Stimulated activated naive CD8-positive, alpha-beta T cell treated with anti-CD3 and anti-CD28 coated beads, Interleukin-15, Interleukin-2, amounts not matched to agents 100 ng/mL and 50 ng/mL, for 24 hours (primary cell): ENCODE measurements at regions not wholly inside any gene's neighbourhood (a gene's known extent, or its start where the extent isn't known, plus 50 kb on each side); places are given as distances from the start of the nearest gene placed in this dataset.
A peak's percentile ranks its signal among the peaks of the same experiment; 100 is the strongest.
"Not testable (repeated sequence)": the region's sequence is repeated elsewhere in the genome, so short reads cannot be mapped to it uniquely, and the experiment has no call there.

Experiments used
- H3K27ac Mint-ChIP-seq: one replicate; pipeline ENCODE4 v1.8.0; 2021; ENCODE audit warnings: mild to moderate bottlenecking, mixed read lengths
- H3K27me3 Mint-ChIP-seq: one replicate; pipeline ENCODE4 v1.8.0; 2021; ENCODE audit warnings: mixed read lengths
- H3K36me3 Mint-ChIP-seq: one replicate; pipeline ENCODE4 v1.8.0; 2021; ENCODE audit warnings: low read depth, mixed read lengths
- H3K4me1 Mint-ChIP-seq: one replicate; pipeline ENCODE4 v1.8.0; 2021; ENCODE audit warnings: low read depth, mixed read lengths
- H3K4me3 Mint-ChIP-seq: one replicate; pipeline ENCODE4 v1.8.0; 2021; ENCODE audit warnings: mild to moderate bottlenecking, mixed read lengths
- H3K9me3 Mint-ChIP-seq: one replicate; pipeline ENCODE4 v1.8.0; 2021; ENCODE audit warnings: mixed read lengths

DNA sequence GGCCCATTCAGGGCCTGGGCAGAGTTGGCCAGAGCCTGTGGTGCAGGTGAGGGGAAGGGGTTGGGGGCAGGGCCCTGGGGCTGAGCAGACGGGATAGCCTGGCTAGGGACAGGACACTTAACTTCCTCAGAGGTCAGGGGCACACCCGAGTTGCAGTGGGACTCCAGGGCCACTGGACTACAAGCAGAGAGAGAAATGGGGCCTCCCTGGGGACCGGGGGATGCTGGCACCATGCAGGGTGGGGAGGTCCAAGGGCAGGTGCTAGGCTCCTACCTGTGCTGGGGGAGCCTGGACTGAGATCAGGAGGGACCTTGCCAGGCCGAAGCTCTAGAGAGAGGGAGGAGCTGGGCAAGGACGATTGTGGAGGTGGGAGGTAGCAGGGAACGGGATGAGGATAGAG, 222.3 kb downstream of the TMEM121 start:
- not testable (repeated sequence) for H3K27ac Mint-ChIP-seq, H3K9me3 Mint-ChIP-seq

DNA sequence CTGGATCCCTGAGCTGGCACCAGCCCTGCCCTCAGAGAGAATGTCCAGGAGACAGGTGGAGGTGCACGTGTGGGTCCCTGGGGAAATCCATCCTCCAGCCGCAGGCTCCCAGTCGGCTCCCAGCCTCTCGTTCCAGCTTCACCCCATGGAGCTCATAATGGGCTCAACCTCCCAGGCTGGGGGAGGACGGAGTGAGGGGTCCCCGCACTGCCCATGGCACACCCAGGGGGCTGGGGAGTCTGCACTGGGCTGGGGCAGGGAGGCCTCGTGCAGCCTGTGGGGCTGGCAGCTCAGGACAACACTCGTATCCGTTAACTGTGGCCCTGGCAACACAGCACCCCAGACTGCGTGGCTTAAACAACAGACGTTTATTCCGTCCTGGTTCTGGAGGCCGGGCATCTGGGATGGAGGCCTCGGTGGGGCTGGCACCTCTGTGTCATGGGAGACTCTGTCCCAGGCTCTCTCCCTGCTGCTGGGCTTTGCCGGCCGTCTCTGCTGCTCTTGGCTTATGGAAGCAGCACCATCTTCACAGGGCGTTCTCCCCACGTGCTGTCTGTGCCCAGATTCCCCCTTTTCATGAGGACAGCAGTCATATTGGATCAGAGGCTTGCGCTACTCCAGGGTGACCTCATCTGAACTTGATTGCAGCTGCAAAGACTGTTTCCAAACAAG, 223.6 kb downstream of the TMEM121 start:
- H3K27me3 Mint-ChIP-seq, H3K36me3 Mint-ChIP-seq, H3K9me3 Mint-ChIP-seq, H3K4me3 Mint-ChIP-seq, H3K4me1 Mint-ChIP-seq, H3K27ac Mint-ChIP-seq: not testable (repeated sequence)

More for the DNA sequence above, 222.3 kb downstream of the TMEM121 start:
- H3K36me3 Mint-ChIP-seq, H3K27me3 Mint-ChIP-seq, H3K4me1 Mint-ChIP-seq, H3K4me3 Mint-ChIP-seq: not testable (repeated sequence)

DNA sequence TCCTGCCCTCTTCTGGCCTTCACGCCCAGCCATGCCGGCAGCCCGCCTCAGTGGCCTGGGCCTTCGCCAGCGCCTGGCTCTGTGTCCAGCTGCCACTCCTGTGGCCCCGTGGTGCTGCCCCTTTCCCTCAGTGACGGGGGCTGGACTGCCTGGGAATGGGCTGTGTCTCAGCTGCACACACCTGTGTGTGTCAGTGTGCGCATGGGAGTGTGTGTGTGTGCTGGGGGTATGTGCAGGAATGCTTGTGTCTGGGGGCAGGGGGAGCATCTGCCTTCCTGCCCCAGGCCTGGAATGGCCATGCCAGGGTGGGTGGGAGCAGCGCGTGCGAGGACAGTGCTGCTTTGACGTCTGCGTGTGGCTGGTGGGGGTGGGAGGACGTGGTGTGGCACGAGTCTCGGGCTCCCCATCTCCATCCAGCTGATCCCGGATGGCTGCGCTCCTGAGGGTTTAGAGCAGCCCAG, 224.9 kb downstream of the TMEM121 start:
- not testable (repeated sequence) for H3K4me3 Mint-ChIP-seq, H3K9me3 Mint-ChIP-seq, H3K27ac Mint-ChIP-seq, H3K36me3 Mint-ChIP-seq, H3K27me3 Mint-ChIP-seq, H3K4me1 Mint-ChIP-seq

DNA sequence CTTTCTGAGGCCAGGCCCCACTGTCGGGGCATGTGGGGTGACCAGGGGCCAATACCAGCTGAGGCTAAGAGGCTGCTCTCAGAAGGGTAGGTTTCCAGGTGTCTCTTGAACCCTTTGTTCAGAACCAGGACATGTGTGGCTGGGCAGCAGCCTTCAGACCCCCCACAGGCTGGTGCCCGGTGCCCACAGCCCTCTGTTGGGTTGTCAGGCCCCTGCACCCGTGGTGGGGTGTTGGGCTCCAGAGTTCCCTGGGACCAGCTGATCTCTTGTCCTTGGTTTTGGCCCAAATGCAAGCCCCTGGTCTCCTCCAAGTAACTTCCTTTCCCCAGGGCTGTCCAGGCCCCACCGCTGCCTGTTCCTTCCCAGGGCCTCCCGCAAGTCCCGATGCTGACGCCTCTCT, 226.0 kb downstream of the TMEM121 start:
- not testable (repeated sequence) for H3K27ac Mint-ChIP-seq, H3K4me3 Mint-ChIP-seq, H3K27me3 Mint-ChIP-seq, H3K4me1 Mint-ChIP-seq, H3K9me3 Mint-ChIP-seq, H3K36me3 Mint-ChIP-seq

DNA sequence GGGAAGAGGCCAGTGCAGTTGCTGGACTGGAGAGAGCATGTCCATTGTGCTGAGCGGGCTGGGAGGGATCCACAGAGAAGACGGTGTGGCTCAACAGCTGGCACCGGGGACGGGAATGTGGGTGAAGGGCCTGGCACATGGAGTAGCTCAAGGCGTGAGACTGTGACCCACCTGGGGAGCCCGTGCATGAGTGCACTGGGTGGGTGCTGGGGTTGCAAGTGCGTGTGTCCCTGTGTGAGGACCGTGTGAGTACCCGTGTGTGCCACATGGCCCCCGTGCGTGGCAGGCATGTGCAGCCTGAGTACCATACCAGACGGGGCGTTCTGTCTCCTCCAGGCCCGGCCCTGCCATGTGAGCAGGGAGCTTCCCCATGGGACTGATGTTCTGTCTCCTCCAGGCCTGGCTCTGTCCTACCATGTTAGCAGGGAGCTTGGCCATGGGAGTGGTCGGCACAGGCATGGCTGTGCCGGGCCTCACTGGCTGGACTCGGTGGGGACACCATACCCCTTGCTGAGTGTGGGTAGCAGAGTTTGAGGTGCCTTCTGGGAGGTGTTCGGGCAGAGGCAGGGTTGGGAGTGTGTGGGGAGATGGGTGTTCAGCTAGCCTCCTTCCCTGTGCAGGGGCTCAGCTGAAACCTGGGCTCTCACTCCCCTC, 234.4 kb downstream of the TMEM121 start:
- H3K27ac Mint-ChIP-seq, result no peak overlapping the region
- H3K27me3 Mint-ChIP-seq, result peaks cover 5% of the 10 kb centered on the region
- H3K4me1 Mint-ChIP-seq, result no peaks in the 10 kb centered on the region
- H3K4me3 Mint-ChIP-seq, result no peak overlapping the region
- no peaks in the 10 kb centered on the region for H3K36me3 Mint-ChIP-seq
- peaks cover 8% of the 10 kb centered on the region for H3K9me3 Mint-ChIP-seq

DNA sequence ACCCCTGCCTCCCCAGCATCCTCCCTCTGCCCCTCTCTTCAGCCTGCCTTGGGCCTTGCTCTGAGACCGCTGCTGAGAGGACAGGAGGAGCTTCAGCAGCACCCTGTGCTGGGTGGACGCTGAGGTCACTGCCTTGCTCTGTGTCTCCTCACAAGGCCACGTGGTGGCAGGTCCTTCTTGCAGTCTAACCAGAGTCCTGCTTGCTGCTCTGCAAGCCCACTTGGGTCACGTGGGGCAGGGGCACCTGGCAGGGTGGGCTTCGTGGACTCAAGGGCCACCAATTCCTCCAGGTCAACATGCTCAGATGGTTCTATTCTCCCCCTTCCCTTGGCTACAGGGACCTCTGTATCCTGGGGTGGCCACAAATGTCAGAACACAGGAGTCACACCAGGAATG, 235.0 kb downstream of the TMEM121 start:
- H3K4me3 Mint-ChIP-seq, H3K4me1 Mint-ChIP-seq, H3K9me3 Mint-ChIP-seq, H3K27me3 Mint-ChIP-seq, H3K36me3 Mint-ChIP-seq, H3K27ac Mint-ChIP-seq: not testable (repeated sequence)

DNA sequence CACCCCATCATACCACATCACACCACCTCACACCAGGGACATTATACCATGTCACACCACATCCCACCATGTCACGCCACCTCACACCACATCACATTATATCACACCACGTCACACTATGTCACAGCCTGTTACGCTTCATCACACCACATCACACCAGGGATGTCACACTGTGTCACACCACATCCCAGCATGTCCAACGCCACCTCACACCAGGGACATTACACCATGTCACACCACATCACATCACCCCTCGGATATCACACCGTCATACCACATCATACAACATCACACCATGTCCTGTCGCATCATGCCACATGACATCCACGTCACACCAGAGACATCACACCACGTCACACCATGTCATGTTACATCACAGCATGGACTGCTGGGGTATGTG, 235.5 kb downstream of the TMEM121 start:
- H3K4me1 Mint-ChIP-seq, result no peaks in the 10 kb centered on the region
- no peak overlapping the region for H3K4me3 Mint-ChIP-seq
- peaks cover 5% of the 10 kb centered on the region for H3K27me3 Mint-ChIP-seq
- H3K9me3 Mint-ChIP-seq, result peaks cover 8% of the 10 kb centered on the region
- H3K36me3 Mint-ChIP-seq, result no peaks in the 10 kb centered on the region
- peak overlapping the region; percentile 4 for H3K27ac Mint-ChIP-seq

DNA sequence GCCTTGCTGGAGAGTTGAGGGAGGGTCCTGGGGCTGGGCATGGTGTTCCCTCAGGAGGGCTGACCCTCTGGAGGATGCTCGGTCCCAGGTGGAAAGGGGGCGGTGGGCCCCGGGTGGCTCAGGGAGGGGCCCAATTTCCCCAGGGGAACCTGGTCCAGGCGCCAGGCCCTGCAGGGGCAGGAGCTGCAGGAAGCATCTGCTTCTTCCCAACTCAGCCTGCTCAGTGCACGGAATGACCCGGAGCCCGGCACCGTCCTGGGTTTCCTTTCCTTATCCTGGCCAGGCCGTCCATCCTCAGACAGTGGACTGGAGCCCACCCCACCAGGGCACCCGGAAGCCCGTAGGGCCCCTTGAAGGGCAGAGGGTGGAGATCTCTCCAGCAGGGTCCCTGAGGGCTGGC, 235.9 kb downstream of the TMEM121 start:
- not testable (repeated sequence) for H3K4me1 Mint-ChIP-seq, H3K36me3 Mint-ChIP-seq, H3K4me3 Mint-ChIP-seq, H3K27ac Mint-ChIP-seq, H3K27me3 Mint-ChIP-seq, H3K9me3 Mint-ChIP-seq

DNA sequence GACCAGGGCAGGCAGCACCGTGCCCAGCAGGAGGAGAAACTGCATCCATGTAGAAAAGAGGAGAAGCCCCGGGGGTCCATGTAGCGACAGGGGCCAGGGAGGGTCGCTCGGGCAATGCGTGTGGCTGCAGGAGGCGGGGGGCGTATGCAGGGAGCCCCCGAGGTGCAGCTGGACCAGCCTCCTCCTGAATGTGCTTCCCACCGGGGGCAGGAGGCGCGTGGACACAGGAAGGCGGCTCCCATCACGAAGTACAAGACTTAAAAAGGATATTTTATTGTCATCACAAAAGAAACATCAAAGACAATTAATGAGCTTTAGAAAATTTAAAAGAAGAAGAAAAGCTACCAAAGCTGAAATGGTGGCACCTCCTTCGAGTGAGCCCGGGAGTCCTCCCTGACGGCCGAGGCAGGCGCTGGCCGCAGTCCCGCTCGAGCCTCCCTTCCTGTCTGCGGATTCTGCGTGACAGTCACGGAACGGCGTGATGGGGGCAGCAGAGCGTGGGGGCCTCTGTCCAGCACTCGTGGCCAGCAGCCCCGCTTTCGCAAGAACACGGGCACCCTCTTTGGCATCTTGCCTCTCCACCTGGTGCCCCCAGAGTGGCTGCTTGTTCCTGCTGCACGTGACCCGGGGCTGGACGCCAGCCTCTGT, 238.0 kb downstream of the TMEM121 start:
- H3K4me1 Mint-ChIP-seq, H3K4me3 Mint-ChIP-seq, H3K27ac Mint-ChIP-seq, H3K9me3 Mint-ChIP-seq, H3K36me3 Mint-ChIP-seq, H3K27me3 Mint-ChIP-seq: not testable (repeated sequence)

DNA sequence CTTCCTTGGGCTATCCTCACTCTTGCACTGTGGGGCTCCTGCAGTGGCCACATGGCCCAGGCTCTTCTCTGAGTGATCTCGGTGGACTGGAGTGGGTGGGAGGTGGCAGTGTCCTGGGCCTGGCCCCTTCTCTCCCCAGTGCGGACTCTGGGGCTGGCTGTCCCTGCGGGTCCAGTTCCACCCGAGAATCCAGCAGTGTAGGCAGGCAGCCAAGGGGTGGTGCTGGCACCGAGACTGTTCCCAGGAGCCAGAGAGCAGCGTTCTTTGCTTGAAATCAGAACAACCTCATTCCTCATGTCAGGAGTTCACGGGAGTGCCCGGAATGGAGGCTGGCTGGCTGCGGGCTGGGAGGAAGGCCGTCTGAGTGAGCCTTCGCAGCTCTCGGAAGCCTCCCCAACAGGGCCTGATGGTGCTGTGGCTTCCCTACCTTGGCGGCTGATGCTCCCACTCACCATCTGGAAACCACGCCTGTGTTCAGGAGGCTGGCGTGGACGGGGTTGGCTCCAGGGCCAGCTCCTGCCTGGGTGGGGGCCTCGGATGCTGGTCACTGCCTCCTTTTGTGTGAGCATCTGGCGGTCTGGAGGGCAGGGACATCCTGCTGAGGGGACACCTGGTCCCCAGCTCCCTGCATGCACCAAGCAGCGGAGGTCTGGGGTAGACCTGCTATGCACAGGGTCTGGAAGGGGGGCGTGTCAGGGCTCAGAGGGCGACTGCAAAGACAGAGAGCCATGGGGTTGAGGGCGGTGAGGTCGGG, 238.9 kb downstream of the TMEM121 start:
- H3K4me3 Mint-ChIP-seq, H3K4me1 Mint-ChIP-seq, H3K9me3 Mint-ChIP-seq, H3K27ac Mint-ChIP-seq, H3K36me3 Mint-ChIP-seq, H3K27me3 Mint-ChIP-seq: not testable (repeated sequence)

DNA sequence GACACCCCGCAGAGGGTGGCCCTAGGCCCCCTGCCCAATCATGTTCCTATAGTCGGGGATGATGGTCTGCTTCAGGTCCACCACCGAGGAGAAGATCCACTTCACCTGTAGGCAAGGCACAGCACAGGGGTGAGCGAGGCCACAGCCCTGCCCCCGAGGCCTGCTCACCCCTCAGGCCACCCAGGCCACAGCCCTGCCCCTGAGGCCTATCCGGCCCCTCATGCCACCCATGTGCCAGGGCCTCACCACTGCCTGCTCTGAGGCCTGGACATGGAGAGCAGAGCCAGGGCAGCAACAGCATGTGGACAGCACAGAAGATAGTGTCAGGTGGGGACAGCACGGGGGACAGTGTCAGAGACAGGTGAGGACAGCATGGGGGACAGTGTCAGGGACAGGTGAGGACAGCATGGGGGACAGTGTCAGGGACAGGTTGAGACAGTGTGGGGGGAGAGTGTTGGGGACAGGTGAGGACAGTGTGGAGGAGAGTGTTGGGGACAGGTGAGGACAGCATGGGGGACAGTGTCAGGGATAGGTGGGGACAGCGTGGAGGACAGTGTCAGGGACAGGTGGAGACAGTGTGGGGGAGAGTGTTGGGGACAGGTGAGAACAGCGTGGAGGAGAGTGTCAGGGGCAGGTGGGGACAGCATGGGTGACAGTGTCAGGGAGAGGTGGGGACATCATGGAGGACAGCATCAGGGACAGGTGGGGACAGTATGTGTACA, 239.7 kb downstream of the TMEM121 start:
- Mint-ChIP-seq H3K27me3 (no peaks in the 10 kb centered on the region), H3K4me3 (no peak overlapping the region), H3K4me1 (no peaks in the 10 kb centered on the region), H3K9me3 (no peaks in the 10 kb centered on the region), H3K27ac (no peak overlapping the region), H3K36me3 (no peaks in the 10 kb centered on the region)

DNA sequence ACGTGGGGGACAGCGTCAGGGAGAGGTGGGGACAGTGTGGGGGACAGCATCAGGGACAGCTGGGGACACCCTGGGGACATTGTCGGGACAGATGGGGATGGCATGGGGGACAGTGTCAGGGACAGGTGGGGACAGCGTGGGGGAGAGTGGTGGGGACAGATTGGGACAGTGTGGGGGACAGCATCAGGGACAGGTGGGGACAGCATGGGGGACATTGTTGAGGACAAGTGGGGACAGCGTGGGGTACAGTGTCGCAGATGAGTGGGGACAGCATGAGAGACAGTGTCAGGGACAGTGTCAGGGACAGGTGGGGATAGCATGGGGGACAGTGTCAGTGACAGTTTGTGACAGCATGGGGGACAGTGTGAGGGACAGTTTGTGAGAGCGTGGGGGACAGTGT, 240.9 kb downstream of the TMEM121 start:
- Mint-ChIP-seq H3K27me3 (no peaks in the 10 kb centered on the region), H3K4me3 (no peak overlapping the region), H3K36me3 (no peaks in the 10 kb centered on the region), H3K9me3 (no peaks in the 10 kb centered on the region), H3K4me1 (no peaks in the 10 kb centered on the region), H3K27ac (no peak overlapping the region)

DNA sequence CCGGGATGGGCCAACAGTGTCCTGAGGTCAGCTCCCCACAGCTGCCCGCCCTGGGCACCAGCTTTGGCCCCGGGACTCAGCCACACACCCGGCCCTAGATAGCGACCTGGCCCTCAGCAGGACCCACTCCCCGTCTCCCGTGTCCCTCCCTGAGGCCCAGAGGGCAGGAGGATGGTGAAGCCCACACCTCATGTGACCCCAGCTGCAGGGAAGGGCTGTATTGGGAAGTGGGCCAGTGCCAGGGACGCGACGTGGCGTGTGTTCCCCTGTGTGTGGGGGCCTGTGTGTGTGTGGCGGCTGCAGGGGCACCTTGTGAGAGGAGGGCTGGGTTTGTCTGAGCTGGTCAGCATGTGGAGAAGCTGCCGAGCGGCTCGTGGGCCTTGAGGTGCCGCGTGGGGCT, 241.7 kb downstream of the TMEM121 start:
- not testable (repeated sequence) for H3K4me1 Mint-ChIP-seq, H3K4me3 Mint-ChIP-seq, H3K27ac Mint-ChIP-seq, H3K9me3 Mint-ChIP-seq, H3K27me3 Mint-ChIP-seq, H3K36me3 Mint-ChIP-seq

DNA sequence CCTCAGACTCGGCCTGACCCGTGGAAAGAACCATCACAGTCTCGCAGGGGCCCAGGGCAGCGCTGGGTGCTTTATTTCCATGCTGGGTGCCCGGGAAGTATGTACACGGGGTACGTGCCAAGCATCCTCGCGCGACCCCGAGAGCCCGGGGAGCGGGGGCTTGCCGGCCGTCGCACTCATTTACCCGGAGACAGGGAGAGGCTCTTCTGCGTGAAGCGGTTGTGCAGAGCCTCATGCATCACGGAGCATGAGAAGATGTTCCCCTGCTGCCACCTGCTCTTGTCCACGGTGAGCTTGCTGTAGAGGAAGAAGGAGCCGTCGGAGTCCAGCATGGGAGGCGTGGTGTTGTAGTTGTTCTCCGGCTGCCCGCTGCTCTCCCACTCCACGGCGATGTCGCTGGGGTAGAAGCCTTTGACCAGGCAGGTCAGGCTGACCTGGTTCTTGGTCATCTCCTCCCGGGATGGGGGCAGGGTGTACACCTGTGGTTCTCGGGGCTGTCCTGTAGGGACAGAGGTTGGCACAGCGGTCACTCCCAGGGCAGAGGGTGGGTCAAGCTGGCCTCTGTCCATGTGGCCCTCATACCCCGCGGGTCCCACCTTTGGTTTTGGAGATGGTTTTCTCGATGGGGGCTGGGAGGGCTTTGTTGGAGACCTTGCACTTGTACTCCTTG, 242.8 kb downstream of the TMEM121 start:
- H3K36me3 Mint-ChIP-seq, H3K4me3 Mint-ChIP-seq, H3K27ac Mint-ChIP-seq, H3K27me3 Mint-ChIP-seq, H3K9me3 Mint-ChIP-seq, H3K4me1 Mint-ChIP-seq: not testable (repeated sequence)
